ENCODE measurements at regions not wholly inside any gene's neighbourhood (a gene's known extent, or its start where the extent isn't known, plus 50 kb on each side); places are given as distances from the start of the nearest gene placed in this dataset.
A peak's percentile ranks its signal among the peaks of the same experiment; 100 is the strongest.

DNA sequence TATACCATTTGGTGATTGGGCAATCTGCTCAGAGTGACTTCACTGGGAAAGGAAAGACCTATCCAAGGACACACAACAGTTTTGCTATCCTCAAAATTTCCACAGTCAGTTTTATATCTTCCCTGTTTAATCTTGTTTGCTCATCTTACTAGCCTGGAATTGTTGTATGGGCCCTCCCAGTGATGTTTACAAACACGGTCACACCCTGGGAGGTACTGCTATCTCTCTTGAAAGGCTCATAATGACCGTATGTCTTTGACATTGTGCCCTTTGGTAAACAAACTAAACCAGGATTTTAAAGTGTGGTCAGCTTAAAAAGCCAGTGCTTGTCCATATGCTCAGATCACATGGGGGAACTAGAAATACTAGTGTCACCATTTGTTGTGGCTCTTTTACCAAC is 277.0 kb downstream of the CDH2 start:
- no peak for DNase-seq

GRCh38 chr18:27894746-27895145 is 282.2 kb downstream of the CDH2 start:
- DNase-seq = no peak

- DNase-seq = no peak
These were observed 289.0 kb downstream of the CDH2 start for GRCh38 chr18:27887711-27888495.

DNA sequence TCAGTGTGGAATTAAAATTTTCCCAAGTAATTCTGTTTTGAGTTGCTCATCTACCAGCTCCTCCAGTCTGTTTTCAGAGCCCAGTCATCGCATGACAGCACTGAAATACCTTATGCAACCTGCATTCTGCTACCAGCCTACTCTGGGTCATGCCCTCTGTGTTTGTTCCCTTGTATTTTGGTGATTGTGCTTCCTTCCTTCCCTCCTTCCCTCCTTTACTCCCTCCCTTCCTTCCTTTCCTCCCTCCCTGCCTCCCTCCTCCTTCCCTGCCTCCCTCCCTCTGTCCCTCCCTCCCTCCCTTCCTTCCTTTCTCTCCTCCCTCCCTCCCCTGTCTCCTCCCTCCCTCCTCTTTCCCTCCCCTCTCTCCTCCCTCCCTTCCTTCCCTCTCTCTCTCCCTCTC is 289.6 kb downstream of the CDH2 start:
- no peak for DNase-seq

DNA sequence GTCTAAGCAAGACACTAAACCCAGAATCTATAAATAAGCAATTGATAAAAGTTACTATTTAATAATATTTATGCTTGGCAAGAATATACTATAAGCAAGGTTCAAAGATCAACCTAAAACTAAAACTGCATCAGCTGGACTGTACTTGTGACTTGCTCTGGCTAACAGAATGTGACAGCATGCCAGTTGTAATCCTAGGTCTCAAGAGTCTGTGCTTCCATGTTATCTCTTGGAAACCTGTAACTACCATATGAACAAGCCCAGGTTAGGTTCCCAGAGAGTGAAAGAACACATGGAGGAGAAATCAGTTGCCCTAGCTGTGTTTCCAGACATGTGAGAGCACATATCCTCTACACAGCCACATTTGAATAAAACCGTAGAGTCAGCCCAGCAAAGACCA is 297.4 kb downstream of the CDH2 start:
- DNase-seq = no peak

GRCh38 chr18:27871726-27872125 is 305.2 kb downstream of the CDH2 start:
- no peak for DNase-seq

GRCh38 chr18:27869735-27870134 is 307.2 kb downstream of the CDH2 start:
- DNase-seq = no peak

DNA sequence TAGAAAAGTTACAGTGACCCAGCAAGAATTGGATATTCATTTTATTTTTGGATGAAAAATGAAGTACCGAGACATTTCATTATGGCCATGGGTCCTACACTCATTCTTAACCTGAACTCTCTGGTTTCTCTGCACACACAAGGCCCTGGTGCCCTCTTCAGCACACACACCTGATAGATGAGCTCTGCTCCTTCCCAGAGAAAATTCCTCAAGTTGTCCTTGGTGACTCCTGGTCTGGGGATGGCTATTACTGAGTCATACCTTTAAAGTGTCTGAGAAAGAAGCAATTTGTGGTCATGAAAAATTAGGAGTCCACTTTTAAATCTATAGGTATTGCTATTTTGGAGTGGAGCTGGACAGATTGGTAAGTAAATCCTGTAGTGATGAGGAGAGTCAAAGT is 311.5 kb downstream of the CDH2 start:
- no peak for DNase-seq

DNA sequence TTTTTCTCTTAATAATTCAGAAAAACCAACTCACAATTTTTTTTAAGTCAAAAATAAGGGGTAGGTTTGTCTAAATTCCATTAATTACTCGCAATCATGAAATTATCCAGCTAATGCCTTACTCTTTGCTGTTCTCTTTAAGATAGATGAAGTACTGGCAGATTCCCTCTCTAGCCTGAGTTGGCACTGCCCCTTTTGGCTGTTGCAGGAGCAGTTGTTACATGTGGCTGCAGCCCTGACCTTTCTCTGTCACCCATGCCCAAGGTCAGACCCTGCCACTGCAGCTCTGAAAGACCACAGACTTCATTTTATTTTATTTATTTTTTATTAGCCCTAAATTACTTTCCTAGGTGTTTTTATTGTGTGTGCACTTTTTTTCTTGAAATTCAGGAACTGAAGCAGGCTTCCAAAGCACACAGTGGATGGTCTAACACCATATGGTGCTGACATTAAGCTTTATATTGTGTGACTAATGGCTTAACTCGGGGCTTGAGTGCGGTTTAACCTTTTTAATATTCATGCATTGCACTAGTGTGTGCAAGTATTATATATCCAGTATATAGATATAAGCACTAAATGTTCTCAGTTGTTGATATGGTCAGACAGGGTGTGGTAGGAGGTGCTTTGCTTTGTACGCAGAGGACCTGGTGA is 313.0 kb downstream of the CDH2 start:
- DNase-seq = no peak

DNA sequence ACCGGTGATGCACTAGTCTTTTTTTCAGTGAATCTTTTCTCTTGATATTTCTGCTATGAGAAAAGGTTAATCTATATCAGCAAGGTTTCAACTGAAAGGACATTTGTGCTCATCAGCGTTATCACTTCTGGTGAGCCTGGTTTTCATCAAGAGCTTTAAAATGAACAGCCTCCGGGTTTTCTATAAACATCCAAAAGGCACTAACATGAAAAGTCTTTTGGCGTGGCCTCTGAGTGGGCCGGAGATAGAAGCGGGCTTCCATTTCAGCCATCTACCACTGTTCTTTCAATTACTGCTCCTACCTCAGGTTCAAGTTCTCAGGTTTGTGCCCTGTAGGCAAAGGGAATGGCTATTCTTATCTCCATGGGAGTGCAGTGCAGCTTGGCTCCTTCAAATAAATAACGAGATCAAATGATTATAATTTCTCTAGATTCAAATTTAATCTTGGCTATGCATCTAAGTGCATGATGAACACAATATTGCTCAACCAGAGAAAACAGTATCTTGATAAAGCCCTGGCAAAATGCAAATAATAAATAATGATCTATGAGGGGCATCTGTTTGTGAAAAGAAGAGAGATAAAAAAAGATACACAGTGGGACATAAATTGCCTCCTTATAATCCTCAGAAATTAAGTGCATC is 314.8 kb downstream of the CDH2 start:
- DNase-seq = no peak

GRCh38 chr18:27861539-27861938 is 315.4 kb downstream of the CDH2 start:
- peak; percentile 34 for DNase-seq

DNA sequence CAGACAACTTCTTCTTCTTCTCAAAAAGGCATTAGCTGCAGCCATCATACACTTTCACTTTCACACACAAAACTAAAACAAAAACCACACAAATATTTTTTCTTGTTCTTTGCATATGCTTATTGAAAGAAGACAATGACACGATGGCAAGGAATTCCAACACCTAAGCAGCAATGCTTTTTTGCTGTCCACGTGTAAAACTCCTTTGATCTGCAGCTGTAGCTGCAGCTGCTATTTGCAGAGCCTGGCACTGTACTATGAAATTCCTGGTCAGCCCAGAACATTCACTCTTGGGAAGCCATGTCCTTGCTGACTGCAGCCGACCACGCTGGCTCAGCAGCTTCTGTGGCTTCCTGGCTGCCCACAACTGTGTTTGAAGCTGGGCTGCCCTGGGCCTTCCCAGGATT is 316.2 kb downstream of the CDH2 start:
- DNase-seq = peak; percentile 66

DNA sequence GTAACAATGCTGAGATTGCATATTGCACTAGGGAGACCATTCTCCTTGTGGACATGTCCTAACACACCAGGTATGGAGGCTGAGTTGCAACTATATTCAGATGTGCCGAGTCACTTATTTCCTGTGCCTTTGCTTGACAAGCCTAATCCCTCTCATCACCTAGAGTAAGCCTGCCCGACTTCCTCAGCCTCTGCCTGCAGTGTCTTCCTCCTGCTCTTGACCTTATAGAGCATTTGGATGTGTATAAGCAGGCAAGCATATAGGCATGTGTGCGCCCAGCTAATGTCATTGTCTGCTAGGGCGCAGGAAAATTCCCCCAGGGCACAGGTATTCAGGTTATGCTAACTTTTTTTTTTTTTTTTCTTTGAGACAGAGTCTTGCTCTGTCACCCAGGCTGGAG is 316.9 kb downstream of the CDH2 start:
- DNase-seq = no peak

GRCh38 chr18:27856820-27857219 is 320.1 kb downstream of the CDH2 start:
- DNase-seq = no peak

DNA sequence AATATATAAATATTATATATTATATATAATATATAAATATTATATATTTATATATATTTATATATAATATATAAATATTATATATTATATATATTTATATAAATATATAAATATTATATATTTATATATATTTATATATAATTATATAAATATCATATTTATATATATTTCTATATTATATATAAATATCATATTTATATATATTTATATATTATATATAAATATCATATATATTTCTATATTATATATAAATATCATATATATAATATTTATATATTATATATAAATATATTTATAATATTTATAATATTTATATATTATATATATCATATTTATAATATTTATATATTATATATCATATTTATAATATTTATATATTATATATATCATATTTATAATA is 321.4 kb downstream of the CDH2 start:
- DNase-seq = no peak

DNA sequence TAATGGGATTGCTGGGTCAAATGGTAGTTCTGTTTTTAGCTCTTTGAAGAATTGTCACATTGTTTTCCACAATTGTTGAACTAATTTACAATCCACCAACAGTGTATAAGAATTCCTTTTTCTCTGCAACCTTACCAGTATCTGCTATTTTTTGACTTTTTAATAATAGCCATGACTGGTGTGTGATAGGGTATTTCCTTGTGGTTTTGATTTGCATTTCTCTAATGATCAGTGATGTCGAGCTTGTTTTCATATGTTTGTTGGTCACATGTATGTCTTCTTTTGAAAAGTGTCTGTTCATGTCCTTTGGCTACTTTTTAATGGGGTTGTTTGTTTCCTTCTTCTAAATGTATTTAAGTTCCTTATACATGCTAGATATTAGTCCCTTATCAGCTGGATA is 322.3 kb downstream of the CDH2 start:
- DNase-seq = no peak

DNA sequence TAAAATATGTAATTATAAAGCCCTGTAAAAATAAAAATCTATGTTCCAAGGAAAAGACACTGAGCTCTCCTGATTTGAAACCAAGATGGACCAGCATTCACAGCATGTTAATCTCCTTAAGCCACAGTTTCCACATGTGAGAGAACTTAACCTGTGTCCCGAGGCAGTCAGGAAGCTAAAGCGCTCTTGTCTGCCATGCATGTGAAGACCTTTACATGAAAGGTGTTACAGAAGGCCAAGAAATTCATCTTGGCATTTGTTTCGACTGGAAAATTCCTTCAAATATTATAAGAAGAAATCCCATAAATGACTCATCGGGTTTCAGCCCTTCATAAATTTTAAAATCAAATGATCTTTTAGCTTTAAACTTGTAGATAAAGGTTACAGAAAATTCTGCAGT is 328.6 kb downstream of the CDH2 start:
- no peak for DNase-seq

DNA sequence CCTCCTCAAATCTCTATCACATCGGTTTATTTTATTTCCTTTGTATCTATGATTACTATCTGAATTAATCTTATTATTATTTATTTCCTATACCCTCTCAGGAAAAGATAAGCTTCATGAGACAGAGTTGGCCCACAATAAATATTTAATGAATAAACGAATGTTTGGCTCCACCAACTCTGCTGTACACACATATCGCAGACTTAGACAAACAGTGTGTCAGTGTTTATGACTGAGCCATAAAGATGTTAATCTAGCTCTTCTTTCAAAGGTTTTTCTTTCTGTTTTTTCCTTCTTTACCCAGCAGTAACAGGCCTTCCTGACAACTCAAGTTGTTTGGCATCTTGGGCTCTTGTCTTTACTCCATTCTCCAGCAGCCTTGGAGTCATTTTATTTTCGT is 329.5 kb downstream of the CDH2 start:
- no peak for DNase-seq

- DNase-seq = no peak
These were observed 331.0 kb downstream of the CDH2 start for GRCh38 chr18:27845897-27846296.

- DNase-seq = no peak
These were observed 332.9 kb downstream of the CDH2 start for GRCh38 chr18:27843783-27844777.

- DNase-seq = no peak
These were observed 337.8 kb downstream of the CDH2 start for GRCh38 chr18:27839141-27839540.

GRCh38 chr18:27838225-27838624 is 338.7 kb downstream of the CDH2 start:
- DNase-seq = no peak

- no peak for DNase-seq
These were observed 350.8 kb downstream of the CDH2 start for GRCh38 chr18:27826101-27826500.
